Peyer's patch (tissue), 4 donors: ENCODE measurements at regions not wholly inside any gene's neighbourhood (a gene's known extent, or its start where the extent isn't known, plus 50 kb on each side); places are given as distances from the start of the nearest gene placed in this dataset.

Experiments used
- POLR2A ChIP-seq, 2 donors: fragments of 450-650 bp; IDR thresholded peaks; one replicate each; pipeline ENCODE4 v1.5.1; 2017; ENCODE audit warnings: antibody characterized with exemption in 2 of 2, mild to moderate bottlenecking in 2 of 2, moderate library complexity in 2 of 2
- TF ChIP-seq, protein P1 (sequence below), 6 experiments: fragments of 450-650 bp in 4 of 6; fragments of 200-600 bp in 2 of 6; sonication (generic) in 1 of 6; IDR thresholded peaks; one replicate each; pipeline ENCODE4 v1.5.1; 2017 to 2019; ENCODE audit warnings: antibody characterized with exemption in 6 of 6, mild to moderate bottlenecking in 3 of 6, moderate library complexity in 1 of 6

GRCh38 chr3:135706758-135707375 is 258.7 kb upstream of the PPP2R3A start:
- TF ChIP-seq, protein P1, sequence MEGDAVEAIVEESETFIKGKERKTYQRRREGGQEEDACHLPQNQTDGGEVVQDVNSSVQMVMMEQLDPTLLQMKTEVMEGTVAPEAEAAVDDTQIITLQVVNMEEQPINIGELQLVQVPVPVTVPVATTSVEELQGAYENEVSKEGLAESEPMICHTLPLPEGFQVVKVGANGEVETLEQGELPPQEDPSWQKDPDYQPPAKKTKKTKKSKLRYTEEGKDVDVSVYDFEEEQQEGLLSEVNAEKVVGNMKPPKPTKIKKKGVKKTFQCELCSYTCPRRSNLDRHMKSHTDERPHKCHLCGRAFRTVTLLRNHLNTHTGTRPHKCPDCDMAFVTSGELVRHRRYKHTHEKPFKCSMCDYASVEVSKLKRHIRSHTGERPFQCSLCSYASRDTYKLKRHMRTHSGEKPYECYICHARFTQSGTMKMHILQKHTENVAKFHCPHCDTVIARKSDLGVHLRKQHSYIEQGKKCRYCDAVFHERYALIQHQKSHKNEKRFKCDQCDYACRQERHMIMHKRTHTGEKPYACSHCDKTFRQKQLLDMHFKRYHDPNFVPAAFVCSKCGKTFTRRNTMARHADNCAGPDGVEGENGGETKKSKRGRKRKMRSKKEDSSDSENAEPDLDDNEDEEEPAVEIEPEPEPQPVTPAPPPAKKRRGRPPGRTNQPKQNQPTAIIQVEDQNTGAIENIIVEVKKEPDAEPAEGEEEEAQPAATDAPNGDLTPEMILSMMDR (IDR thresholded peaks at IDR 0.05), result no peak
- no peak for TF ChIP-seq POLR2A (IDR thresholded peaks at IDR 0.05)
